Right ventricle myocardium superior (tissue), 1 donor: ENCODE measurements at regions not wholly inside any gene's neighbourhood (a gene's known extent, or its start where the extent isn't known, plus 50 kb on each side); places are given as distances from the start of the nearest gene placed in this dataset.
A peak's percentile ranks its signal among the peaks of the same experiment; 100 is the strongest.

Experiments
- ATAC-seq: fragments of 200-7000 bp; cut with Tn5 transposase; one replicate; pipeline ENCODE4 v1.9.1; 2020; ENCODE audit warnings: mild to moderate bottlenecking; ENCODE audit not compliant: poor library complexity
- DNase-seq: peaks from one replicate; pipeline ENCODE4 v3.0.0-alpha.2; 2020
- intact Hi-C: fragments of 100-400 bp; cut with DNase I; formaldehyde crosslinking; loops from one replicate; pipeline ENCODE4 v1.11.2; 2022
- donor health status: DM: no; HTN: yes; CAD: no; lungs with severe emphysema.

- no peak for ATAC-seq
These were observed 134.0 kb upstream of the ETS2 start for GRCh38 chr21:38671773-38672172.

GRCh38 chr21:38675182-38675824, 130.4 kb upstream of the ETS2 start:
- DNase-seq (no peak), ATAC-seq (no peak)
- intact Hi-C loops = no loop called here

More at GRCh38 chr21:38671773-38672172, 134.0 kb upstream of the ETS2 start:
- intact Hi-C loops = no loop called here
- no peak for DNase-seq

GRCh38 chr21:38678827-38679226, 126.9 kb upstream of the ETS2 start:
- no peak for ATAC-seq
- intact Hi-C loops = no loop called here
- no peak for DNase-seq

GRCh38 chr21:38679534-38679933, 126.2 kb upstream of the ETS2 start:
- intact Hi-C loops = no loop called here

GRCh38 chr21:38680401-38680800, 125.3 kb upstream of the ETS2 start:
- DNase-seq (no peak), ATAC-seq (no peak)
- intact Hi-C loops = no loop called here

More at GRCh38 chr21:38679534-38679933, 126.2 kb upstream of the ETS2 start:
- ATAC-seq (no peak), DNase-seq (no peak)

- DNase-seq (no peak), ATAC-seq (no peak)
- intact Hi-C loops = no loop called here
These were observed 122.5 kb upstream of the ETS2 start for GRCh38 chr21:38683222-38683621.

GRCh38 chr21:38688068-38688467, 117.7 kb upstream of the ETS2 start:
- intact Hi-C loops = no loop called here
- no peak for ATAC-seq
- DNase-seq = no peak

- DNase-seq = no peak
- intact Hi-C loops = no loop called here
- ATAC-seq = no peak
These were observed 114.1 kb upstream of the ETS2 start for GRCh38 chr21:38691631-38692030.

GRCh38 chr21:38696579-38696978, 109.2 kb upstream of the ETS2 start:
- DNase-seq = no peak
- ATAC-seq = no peak
- intact Hi-C loops = no loop called here

- DNase-seq = no peak
- no peak for ATAC-seq
- intact Hi-C loops = no loop called here
These were observed 106.7 kb upstream of the ETS2 start for GRCh38 chr21:38699048-38699447.

- ATAC-seq (peak; percentile 72), DNase-seq (peak; percentile 54)
- intact Hi-C loops = no loop called here
These were observed 103.5 kb upstream of the ETS2 start for GRCh38 chr21:38702196-38702595.

- intact Hi-C loops = loop anchor here (10.0 kb wide), 1 partner anchor 205 kb away; no protein-coding TSS in a partner anchor
- ATAC-seq (no peak), DNase-seq (no peak)
These were observed 95.9 kb upstream of the ETS2 start for GRCh38 chr21:38709876-38710275.

- ATAC-seq = no peak
- intact Hi-C loops = loop anchor here (10.0 kb wide), 1 partner anchor 207 kb away; no protein-coding TSS in a partner anchor
- no peak for DNase-seq
These were observed 93.7 kb upstream of the ETS2 start for GRCh38 chr21:38712071-38712470.

- no peak for DNase-seq
- intact Hi-C loops = loop anchor here (10.0 kb wide), 1 partner anchor 208 kb away; no protein-coding TSS in a partner anchor
- no peak for ATAC-seq
These were observed 93.1 kb upstream of the ETS2 start for GRCh38 chr21:38712664-38713063.

- no peak for DNase-seq
- intact Hi-C loops = loop anchor here (10.0 kb wide), 1 partner anchor 209 kb away; no protein-coding TSS in a partner anchor
- no peak for ATAC-seq
These were observed 91.5 kb upstream of the ETS2 start for GRCh38 chr21:38714039-38714817.

- DNase-seq (no peak), ATAC-seq (no peak)
- intact Hi-C loops = loop anchor here (10.0 kb wide), 1 partner anchor 210 kb away; no protein-coding TSS in a partner anchor
These were observed 90.7 kb upstream of the ETS2 start for GRCh38 chr21:38714999-38715398.

GRCh38 chr21:38716088-38716487, 89.6 kb upstream of the ETS2 start:
- no peak for DNase-seq
- intact Hi-C loops = loop anchor here (10.0 kb wide), 1 partner anchor 211 kb away; no protein-coding TSS in a partner anchor
- ATAC-seq = no peak

GRCh38 chr21:38716942-38717341, 88.8 kb upstream of the ETS2 start:
- ATAC-seq = no peak
- intact Hi-C loops = loop anchor here (10.0 kb wide), 1 partner anchor 212 kb away; no protein-coding TSS in a partner anchor
- no peak for DNase-seq

GRCh38 chr21:38718481-38718880, 87.2 kb upstream of the ETS2 start:
- ATAC-seq = no peak
- intact Hi-C loops = loop anchor here (10.0 kb wide), 1 partner anchor 214 kb away; no protein-coding TSS in a partner anchor
- no peak for DNase-seq

- intact Hi-C loops = no loop called here
- ATAC-seq = no peak
- no peak for DNase-seq
These were observed 85.7 kb upstream of the ETS2 start for GRCh38 chr21:38720074-38720473.
